LNCaP clone FGC (cell line): ENCODE measurements at regions not wholly inside any gene's neighbourhood (a gene's known extent, or its start where the extent isn't known, plus 50 kb on each side); places are given as distances from the start of the nearest gene placed in this dataset.

ENCODE experiments used
- DNase-seq: peaks from one replicate; pipeline ENCODE4 v3.0.0-alpha.2; 2011; ENCODE audit warnings: low read depth
- H3K4me3 ChIP-seq: 2 replicates; pipeline ENCODE4 v1.5.1; 2011; ENCODE audit warnings: mild to moderate bottlenecking, low read depth, low read length, control low read depth
- CTCF ChIP-seq: IDR thresholded peaks from 2 replicates; pipeline ENCODE4 v1.5.1; 2012; ENCODE audit warnings: mild to moderate bottlenecking; ENCODE audit not compliant: control insufficient read depth, insufficient read depth; ENCODE audit errors: extremely low read depth

DNA sequence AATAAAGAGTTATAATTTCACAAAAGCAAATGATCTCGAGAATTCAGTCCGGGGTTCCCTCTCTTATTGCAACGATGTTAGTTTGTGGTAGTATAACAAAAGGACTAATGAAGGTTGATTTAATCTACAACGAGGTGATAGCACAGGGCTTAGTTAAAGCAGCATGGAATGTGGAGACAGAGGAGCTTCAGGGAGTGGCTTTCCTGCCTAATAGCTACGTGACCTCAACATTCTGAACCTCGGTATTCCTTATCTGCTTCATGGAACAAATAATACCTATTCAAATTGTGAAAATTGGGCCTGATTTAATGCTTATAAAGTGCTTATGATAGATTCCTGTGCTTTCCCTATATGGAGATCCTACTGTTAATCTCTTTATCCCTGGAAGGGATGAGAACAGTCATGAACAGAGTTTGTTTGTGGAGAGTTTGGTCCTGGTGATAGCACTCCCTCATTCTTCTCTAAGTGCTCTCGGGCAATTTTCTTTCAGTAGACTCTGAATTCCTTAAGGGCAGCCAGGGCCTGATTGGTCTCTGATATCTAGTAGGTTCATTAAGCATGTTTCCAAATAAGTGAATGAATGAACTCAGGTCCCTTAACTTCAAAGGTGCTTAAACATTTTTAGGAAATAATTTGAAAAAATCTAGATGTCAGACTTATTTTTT lies 104.1 kb upstream of the TUT7 start:
- no peak overlapping the region for H3K4me3 ChIP-seq
- no peak for DNase-seq
- TF ChIP-seq CTCF, result no peak

- no peak overlapping the region for H3K4me3 ChIP-seq
- TF ChIP-seq CTCF, result no peak
- no peak for DNase-seq
These were observed 102.2 kb upstream of the TUT7 start for GRCh38 chr9:86456416-86456815.

- no peak overlapping the region for H3K4me3 ChIP-seq
- no peak for DNase-seq
- no peak for TF ChIP-seq CTCF
These were observed 100.7 kb upstream of the TUT7 start for GRCh38 chr9:86454701-86455615.

- no peak for TF ChIP-seq CTCF
- no peak for DNase-seq
- no peak overlapping the region for H3K4me3 ChIP-seq
These were observed 98.1 kb upstream of the TUT7 start for GRCh38 chr9:86452201-86452828.

GRCh38 chr9:86449246-86449645 lies 95.0 kb upstream of the TUT7 start:
- H3K4me3 ChIP-seq, result no peak overlapping the region
- DNase-seq, result no peak
- no peak for TF ChIP-seq CTCF

DNA sequence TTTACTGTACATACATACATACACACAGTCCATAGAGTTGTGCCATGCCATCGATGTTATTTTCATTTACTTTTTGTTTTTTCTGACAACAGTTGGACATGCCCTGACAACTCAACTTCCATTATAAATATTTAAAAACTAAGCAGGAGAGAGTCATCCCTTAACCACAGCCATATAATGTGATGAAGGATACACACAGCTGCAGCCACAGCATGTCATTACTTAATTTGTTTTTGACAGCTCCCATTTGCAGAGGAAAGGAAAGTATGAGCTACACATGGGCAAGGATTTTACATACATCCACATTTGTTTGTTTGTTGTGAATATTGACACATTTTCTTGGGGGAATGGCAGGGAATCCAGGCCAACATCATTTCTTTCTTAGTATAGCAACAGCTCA lies 91.5 kb upstream of the TUT7 start:
- TF ChIP-seq CTCF, result no peak
- H3K4me3 ChIP-seq, result no peak overlapping the region
- DNase-seq, result no peak
